ENCODE measurements at regions not wholly inside any gene's neighbourhood (a gene's known extent, or its start where the extent isn't known, plus 50 kb on each side); places are given as distances from the start of the nearest gene placed in this dataset.

DNA sequence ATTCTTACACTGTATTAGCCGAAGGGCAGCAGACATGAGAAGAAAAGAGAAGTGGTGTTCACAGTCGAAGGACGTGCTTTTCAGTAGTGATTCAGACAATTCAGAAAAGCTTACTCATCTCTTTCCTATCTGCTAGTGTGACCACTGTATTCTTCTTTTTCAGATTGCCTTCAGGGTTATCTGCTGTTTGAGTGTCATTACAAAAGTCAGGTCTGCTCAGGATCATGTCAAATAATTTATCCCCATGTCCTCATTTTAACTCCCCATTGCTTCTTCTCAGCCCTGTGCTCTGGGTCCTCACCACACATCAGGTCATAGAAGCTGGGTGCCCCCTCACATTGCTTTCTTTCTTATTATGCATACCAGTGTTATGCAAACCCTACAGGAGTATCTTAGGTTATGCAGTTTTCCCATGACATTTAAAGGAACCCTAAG lies 394.0 kb downstream of the CETN3 start:
- TF ChIP-seq, protein P1, sequence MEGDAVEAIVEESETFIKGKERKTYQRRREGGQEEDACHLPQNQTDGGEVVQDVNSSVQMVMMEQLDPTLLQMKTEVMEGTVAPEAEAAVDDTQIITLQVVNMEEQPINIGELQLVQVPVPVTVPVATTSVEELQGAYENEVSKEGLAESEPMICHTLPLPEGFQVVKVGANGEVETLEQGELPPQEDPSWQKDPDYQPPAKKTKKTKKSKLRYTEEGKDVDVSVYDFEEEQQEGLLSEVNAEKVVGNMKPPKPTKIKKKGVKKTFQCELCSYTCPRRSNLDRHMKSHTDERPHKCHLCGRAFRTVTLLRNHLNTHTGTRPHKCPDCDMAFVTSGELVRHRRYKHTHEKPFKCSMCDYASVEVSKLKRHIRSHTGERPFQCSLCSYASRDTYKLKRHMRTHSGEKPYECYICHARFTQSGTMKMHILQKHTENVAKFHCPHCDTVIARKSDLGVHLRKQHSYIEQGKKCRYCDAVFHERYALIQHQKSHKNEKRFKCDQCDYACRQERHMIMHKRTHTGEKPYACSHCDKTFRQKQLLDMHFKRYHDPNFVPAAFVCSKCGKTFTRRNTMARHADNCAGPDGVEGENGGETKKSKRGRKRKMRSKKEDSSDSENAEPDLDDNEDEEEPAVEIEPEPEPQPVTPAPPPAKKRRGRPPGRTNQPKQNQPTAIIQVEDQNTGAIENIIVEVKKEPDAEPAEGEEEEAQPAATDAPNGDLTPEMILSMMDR (IDR thresholded peaks at IDR 0.05), result no peak
- TF ChIP-seq POLR2AphosphoS5 (IDR thresholded peaks at IDR 0.05), result no peak
